ENCODE measurements at regions not wholly inside any gene's neighbourhood (a gene's known extent, or its start where the extent isn't known, plus 50 kb on each side); places are given as distances from the start of the nearest gene placed in this dataset.

GRCh38 chr1:102365071-102365470, 368.3 kb upstream of the OLFM3 start:
- H3K4me1 ChIP-seq (ENCODE audit: control insufficient read depth, insufficient read depth, low read length), result no peaks in the 10 kb centered on the region; the same call in 1 of the 2 replicates
- H3K27ac ChIP-seq (ENCODE audit: low read depth, low read length), result no peak overlapping the region
- no peak overlapping the region for H3K9ac ChIP-seq (ENCODE audit: low read depth, low read length)
- H3K36me3 ChIP-seq (ENCODE audit: control insufficient read depth, insufficient read depth, low read length), result no peaks in the 10 kb centered on the region
- H3K9me3 ChIP-seq (ENCODE audit: control insufficient read depth, insufficient read depth, low read length), result no peaks in the 10 kb centered on the region
- H3K27me3 ChIP-seq (ENCODE audit: control insufficient read depth, insufficient read depth, low read length), result no peaks in the 10 kb centered on the region
- H3K4me3 ChIP-seq (ENCODE audit: low read depth, low read length), result no peak overlapping the region

GRCh38 chr1:102336602-102337001, 339.9 kb upstream of the OLFM3 start:
- Histone ChIP-seq H3K36me3 (ENCODE audit: control insufficient read depth, insufficient read depth, low read length) (no peaks in the 10 kb centered on the region), H3K27me3 (ENCODE audit: control insufficient read depth, insufficient read depth, low read length) (no peaks in the 10 kb centered on the region), H3K4me3 (ENCODE audit: low read depth, low read length) (no peak overlapping the region), H3K4me1 (ENCODE audit: control insufficient read depth, insufficient read depth, low read length) (no peaks in the 10 kb centered on the region), H3K9me3 (ENCODE audit: control insufficient read depth, insufficient read depth, low read length) (no peaks in the 10 kb centered on the region), H3K27ac (ENCODE audit: low read depth, low read length) (no peak overlapping the region), H3K9ac (ENCODE audit: low read depth, low read length) (no peak overlapping the region)

DNA sequence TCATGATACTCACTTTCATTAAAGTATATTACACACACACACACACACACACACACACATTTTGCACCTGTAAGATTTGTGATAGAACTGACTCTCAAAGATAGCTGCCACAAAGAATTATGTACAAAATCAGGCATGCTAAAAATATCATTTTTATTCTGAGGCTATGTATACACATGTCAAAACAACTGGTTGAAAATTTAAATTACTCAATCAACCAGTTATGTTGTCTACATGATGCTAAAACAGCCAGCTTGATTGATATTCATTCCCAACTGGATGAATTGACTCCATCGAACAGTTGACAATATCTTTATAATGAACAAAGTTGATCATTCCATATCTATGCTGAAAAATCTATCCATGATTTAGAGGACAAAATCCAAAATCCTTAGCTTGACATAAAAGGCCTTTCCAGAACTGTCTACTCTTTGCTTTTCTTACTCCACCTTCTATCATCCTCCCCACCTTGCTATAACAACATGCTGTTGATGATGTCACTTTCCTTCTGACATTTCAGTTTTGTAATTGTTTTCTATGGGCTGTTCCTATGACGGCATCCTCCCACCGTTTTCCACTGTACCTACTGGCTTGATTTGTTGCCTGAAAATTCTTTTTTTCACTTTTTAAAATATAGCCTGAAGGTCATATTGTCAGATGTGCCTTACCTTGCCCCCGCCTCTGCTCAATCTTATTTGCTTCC, 321.5 kb upstream of the OLFM3 start:
- no peaks in the 10 kb centered on the region for H3K36me3 ChIP-seq (ENCODE audit: control insufficient read depth, insufficient read depth, low read length)
- no peak overlapping the region for H3K4me3 ChIP-seq (ENCODE audit: low read depth, low read length)
- no peaks in the 10 kb centered on the region for H3K9me3 ChIP-seq (ENCODE audit: control insufficient read depth, insufficient read depth, low read length)
- H3K4me1 ChIP-seq (ENCODE audit: control insufficient read depth, insufficient read depth, low read length), result 0 out of 2 replicates have a peak, but pooled peaks cover 2% of the 10 kb centered on the region
- H3K9ac ChIP-seq (ENCODE audit: low read depth, low read length), result no peak overlapping the region
- H3K27me3 ChIP-seq (ENCODE audit: control insufficient read depth, insufficient read depth, low read length), result no peaks in the 10 kb centered on the region
- H3K27ac ChIP-seq (ENCODE audit: low read depth, low read length), result no peak overlapping the region

DNA sequence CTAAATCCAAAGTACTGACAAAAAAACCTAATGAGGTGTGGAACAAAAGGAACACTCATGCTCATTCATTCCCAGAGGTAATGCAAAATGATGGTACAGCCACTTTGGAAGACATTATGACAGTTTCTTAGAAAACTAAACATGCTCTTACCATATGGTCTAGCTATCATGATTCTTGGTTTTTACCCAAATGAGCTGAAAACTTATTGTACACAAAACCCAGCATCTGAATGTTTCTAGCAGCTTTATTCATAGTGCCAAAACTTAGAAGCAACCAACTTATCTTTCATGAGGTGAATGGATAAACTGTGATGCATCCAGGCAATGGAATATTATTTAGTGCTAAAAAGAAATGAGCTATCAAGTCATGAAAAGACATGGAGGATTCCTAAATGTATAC, 318.4 kb upstream of the OLFM3 start:
- Histone ChIP-seq H3K9me3 (ENCODE audit: control insufficient read depth, insufficient read depth, low read length) (no peaks in the 10 kb centered on the region), H3K4me1 (ENCODE audit: control insufficient read depth, insufficient read depth, low read length) (0 out of 2 replicates have a peak, but pooled peaks cover 2% of the 10 kb centered on the region), H3K9ac (ENCODE audit: low read depth, low read length) (no peak overlapping the region), H3K4me3 (ENCODE audit: low read depth, low read length) (no peak overlapping the region), H3K36me3 (ENCODE audit: control insufficient read depth, insufficient read depth, low read length) (no peaks in the 10 kb centered on the region), H3K27me3 (ENCODE audit: control insufficient read depth, insufficient read depth, low read length) (no peaks in the 10 kb centered on the region), H3K27ac (ENCODE audit: low read depth, low read length) (no peak overlapping the region)

DNA sequence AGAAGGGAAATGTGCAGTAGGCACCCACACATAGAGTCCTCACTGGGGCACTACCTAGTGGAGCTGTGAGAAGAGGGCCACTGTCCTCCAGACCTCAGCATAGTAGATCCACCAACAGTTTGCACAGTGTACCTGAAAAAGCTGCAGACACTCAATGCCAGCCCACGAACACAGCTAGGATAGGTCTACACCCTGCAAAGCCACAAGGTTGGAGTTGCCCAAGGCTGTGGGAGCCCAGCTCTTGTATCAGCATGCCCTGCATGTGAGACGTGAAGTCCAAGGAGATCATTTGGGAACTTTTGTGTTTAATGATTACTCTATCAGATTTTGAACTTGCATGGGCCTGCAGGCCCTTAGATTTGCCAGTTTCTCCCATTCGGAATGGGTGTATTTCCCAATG, 299.4 kb upstream of the OLFM3 start:
- no peaks in the 10 kb centered on the region for H3K36me3 ChIP-seq (ENCODE audit: control insufficient read depth, insufficient read depth, low read length)
- H3K9ac ChIP-seq (ENCODE audit: low read depth, low read length), result no peak overlapping the region
- H3K4me3 ChIP-seq (ENCODE audit: low read depth, low read length), result no peak overlapping the region
- no peaks in the 10 kb centered on the region for H3K9me3 ChIP-seq (ENCODE audit: control insufficient read depth, insufficient read depth, low read length)
- H3K27ac ChIP-seq (ENCODE audit: low read depth, low read length), result no peak overlapping the region
- H3K27me3 ChIP-seq (ENCODE audit: control insufficient read depth, insufficient read depth, low read length), result no peaks in the 10 kb centered on the region
- H3K4me1 ChIP-seq (ENCODE audit: control insufficient read depth, insufficient read depth, low read length), result no peaks in the 10 kb centered on the region

DNA sequence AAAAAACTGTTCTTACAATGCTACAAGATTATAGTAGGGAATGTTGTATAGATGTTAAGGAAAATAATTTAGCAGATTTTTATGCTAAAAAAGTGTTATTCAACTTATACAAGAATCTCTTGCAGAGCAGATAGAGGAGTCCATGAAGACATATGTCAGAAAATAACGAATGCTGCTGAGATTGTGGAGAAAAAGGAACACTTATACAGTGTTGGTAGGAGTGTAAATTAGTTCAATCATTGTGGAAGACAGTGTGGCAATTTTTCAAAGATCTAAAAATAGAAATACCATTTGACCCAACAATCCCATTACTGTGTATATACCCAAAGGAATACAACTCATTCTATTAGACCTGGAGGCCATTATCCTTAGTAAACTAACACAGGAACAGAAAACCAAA, 286.2 kb upstream of the OLFM3 start:
- Histone ChIP-seq H3K9me3 (ENCODE audit: control insufficient read depth, insufficient read depth, low read length) (no peaks in the 10 kb centered on the region), H3K27ac (ENCODE audit: low read depth, low read length) (no peak overlapping the region), H3K36me3 (ENCODE audit: control insufficient read depth, insufficient read depth, low read length) (no peaks in the 10 kb centered on the region), H3K27me3 (ENCODE audit: control insufficient read depth, insufficient read depth, low read length) (no peaks in the 10 kb centered on the region), H3K9ac (ENCODE audit: low read depth, low read length) (no peak overlapping the region), H3K4me1 (ENCODE audit: control insufficient read depth, insufficient read depth, low read length) (no peaks in the 10 kb centered on the region), H3K4me3 (ENCODE audit: low read depth, low read length) (no peak overlapping the region)

GRCh38 chr1:102262994-102263393, 266.3 kb upstream of the OLFM3 start:
- no peaks in the 10 kb centered on the region for H3K36me3 ChIP-seq (ENCODE audit: control insufficient read depth, insufficient read depth, low read length)
- no peak overlapping the region for H3K27ac ChIP-seq (ENCODE audit: low read depth, low read length)
- no peaks in the 10 kb centered on the region for H3K9me3 ChIP-seq (ENCODE audit: control insufficient read depth, insufficient read depth, low read length)
- no peak overlapping the region for H3K4me3 ChIP-seq (ENCODE audit: low read depth, low read length)
- H3K27me3 ChIP-seq (ENCODE audit: control insufficient read depth, insufficient read depth, low read length), result no peaks in the 10 kb centered on the region
- H3K9ac ChIP-seq (ENCODE audit: low read depth, low read length), result no peak overlapping the region
- H3K4me1 ChIP-seq (ENCODE audit: control insufficient read depth, insufficient read depth, low read length), result no peaks in the 10 kb centered on the region

DNA sequence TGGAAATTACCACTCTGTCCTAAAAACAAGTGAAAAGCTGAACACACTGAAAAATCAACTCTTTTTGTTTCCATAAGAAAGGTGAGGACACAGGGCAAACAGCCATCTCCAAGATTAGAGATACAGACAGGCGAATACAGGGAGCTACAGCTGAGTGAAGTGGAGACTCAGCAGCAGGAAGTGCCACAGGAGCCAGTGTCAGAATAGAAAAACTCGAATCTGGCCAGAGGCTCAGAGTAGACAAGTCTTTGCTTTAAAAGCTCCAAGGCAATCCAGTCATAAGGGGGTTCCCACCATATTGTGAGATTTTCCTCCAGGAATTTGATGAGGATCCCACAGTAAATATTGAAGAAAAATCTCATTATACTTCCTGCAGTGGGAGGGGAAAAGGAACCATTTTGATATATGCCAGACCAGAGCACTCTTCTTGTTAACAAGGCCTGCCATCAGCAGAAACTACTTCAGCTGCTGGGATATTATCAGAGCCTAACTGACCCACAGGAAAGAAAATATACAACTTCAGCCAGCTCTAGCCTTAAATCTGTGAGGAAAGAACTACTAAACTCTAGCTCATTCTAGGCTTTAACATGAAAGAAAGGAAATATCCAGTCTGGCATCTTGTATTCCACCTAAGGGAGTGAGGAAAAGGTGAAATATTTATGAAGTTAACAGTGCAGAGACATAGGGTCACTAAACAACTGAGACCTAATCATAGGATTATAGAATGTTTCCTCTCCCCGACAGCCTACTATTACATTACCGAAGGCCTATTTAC, 256.2 kb upstream of the OLFM3 start:
- H3K36me3 ChIP-seq (ENCODE audit: control insufficient read depth, insufficient read depth, low read length), result no peaks in the 10 kb centered on the region
- no peaks in the 10 kb centered on the region for H3K9me3 ChIP-seq (ENCODE audit: control insufficient read depth, insufficient read depth, low read length)
- no peaks in the 10 kb centered on the region for H3K27me3 ChIP-seq (ENCODE audit: control insufficient read depth, insufficient read depth, low read length)
- H3K9ac ChIP-seq (ENCODE audit: low read depth, low read length), result no peak overlapping the region
- no peak overlapping the region for H3K27ac ChIP-seq (ENCODE audit: low read depth, low read length)
- H3K4me3 ChIP-seq (ENCODE audit: low read depth, low read length), result no peak overlapping the region
- no peaks in the 10 kb centered on the region for H3K4me1 ChIP-seq (ENCODE audit: control insufficient read depth, insufficient read depth, low read length)

- Histone ChIP-seq H3K27ac (ENCODE audit: low read depth, low read length) (no peak overlapping the region), H3K27me3 (ENCODE audit: control insufficient read depth, insufficient read depth, low read length) (no peaks in the 10 kb centered on the region), H3K9ac (ENCODE audit: low read depth, low read length) (no peak overlapping the region), H3K9me3 (ENCODE audit: control insufficient read depth, insufficient read depth, low read length) (no peaks in the 10 kb centered on the region), H3K4me3 (ENCODE audit: low read depth, low read length) (no peak overlapping the region), H3K4me1 (ENCODE audit: control insufficient read depth, insufficient read depth, low read length) (no peaks in the 10 kb centered on the region), H3K36me3 (ENCODE audit: control insufficient read depth, insufficient read depth, low read length) (no peaks in the 10 kb centered on the region)
These were observed 245.0 kb upstream of the OLFM3 start for GRCh38 chr1:102241431-102242338.

GRCh38 chr1:102239247-102239646, 242.5 kb upstream of the OLFM3 start:
- Histone ChIP-seq H3K27ac (ENCODE audit: low read depth, low read length) (no peak overlapping the region), H3K36me3 (ENCODE audit: control insufficient read depth, insufficient read depth, low read length) (no peaks in the 10 kb centered on the region), H3K9ac (ENCODE audit: low read depth, low read length) (no peak overlapping the region), H3K4me1 (ENCODE audit: control insufficient read depth, insufficient read depth, low read length) (no peaks in the 10 kb centered on the region), H3K9me3 (ENCODE audit: control insufficient read depth, insufficient read depth, low read length) (peaks cover 5% of the 10 kb centered on the region; the same call in 1 of the 2 replicates), H3K4me3 (ENCODE audit: low read depth, low read length) (no peak overlapping the region), H3K27me3 (ENCODE audit: control insufficient read depth, insufficient read depth, low read length) (no peaks in the 10 kb centered on the region)
